Neural cell (in vitro differentiated cells): ENCODE measurements at regions not wholly inside any gene's neighbourhood (a gene's known extent, or its start where the extent isn't known, plus 50 kb on each side); places are given as distances from the start of the nearest gene placed in this dataset.

ENCODE experiments used
- EZH2 ChIP-seq: fragments of 200-600, 300-800 bp; shearing (Covaris generic), sonication (generic); IDR thresholded peaks from 2 replicates; pipeline ENCODE4 v1.6.1; 2014; ENCODE audit warnings: antibody characterized with exemption, low read length, borderline replicate concordance, mild to moderate bottlenecking; ENCODE audit not compliant: insufficient read depth, poor library complexity, severe bottlenecking
- TF ChIP-seq, protein P1 (sequence below): fragments of 450-650 bp; IDR thresholded peaks from 2 replicates; pipeline ENCODE4 v1.5.1; 2014; ENCODE audit warnings: antibody characterized with exemption, mild to moderate bottlenecking, moderate library complexity; ENCODE audit not compliant: poor library complexity, severe bottlenecking

DNA sequence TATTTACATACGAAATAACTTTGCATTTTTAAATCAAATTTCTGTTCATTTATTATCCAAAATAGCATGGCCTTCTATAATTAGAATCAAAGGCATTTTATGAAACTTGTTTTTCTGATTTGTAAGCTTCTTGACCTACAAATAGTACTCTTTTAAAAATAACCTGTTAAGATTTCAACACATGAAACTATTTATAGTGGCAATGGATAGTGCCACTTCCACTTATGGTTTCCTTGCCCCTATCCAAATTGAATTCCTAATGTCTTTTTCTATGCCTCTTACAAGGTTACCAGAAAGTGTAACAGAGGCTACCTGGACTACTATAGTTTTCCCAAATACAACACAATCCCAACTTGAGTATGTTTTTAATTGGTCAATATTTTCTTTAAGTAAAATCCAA, 263.5 kb downstream of the SEMA3D start:
- TF ChIP-seq, protein P1, sequence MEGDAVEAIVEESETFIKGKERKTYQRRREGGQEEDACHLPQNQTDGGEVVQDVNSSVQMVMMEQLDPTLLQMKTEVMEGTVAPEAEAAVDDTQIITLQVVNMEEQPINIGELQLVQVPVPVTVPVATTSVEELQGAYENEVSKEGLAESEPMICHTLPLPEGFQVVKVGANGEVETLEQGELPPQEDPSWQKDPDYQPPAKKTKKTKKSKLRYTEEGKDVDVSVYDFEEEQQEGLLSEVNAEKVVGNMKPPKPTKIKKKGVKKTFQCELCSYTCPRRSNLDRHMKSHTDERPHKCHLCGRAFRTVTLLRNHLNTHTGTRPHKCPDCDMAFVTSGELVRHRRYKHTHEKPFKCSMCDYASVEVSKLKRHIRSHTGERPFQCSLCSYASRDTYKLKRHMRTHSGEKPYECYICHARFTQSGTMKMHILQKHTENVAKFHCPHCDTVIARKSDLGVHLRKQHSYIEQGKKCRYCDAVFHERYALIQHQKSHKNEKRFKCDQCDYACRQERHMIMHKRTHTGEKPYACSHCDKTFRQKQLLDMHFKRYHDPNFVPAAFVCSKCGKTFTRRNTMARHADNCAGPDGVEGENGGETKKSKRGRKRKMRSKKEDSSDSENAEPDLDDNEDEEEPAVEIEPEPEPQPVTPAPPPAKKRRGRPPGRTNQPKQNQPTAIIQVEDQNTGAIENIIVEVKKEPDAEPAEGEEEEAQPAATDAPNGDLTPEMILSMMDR = no peak
- TF ChIP-seq EZH2 = no peak
